Stimulated activated CD8-positive, alpha-beta memory T cell treated with anti-CD3 and anti-CD28 coated beads, Interleukin-7, amount 100 ng/mL, for 48 hours (primary cell): ENCODE measurements at regions not wholly inside any gene's neighbourhood (a gene's known extent, or its start where the extent isn't known, plus 50 kb on each side); places are given as distances from the start of the nearest gene placed in this dataset.

ENCODE experiments used
- DNase-seq, 2 donors: peaks; one replicate each; pipeline ENCODE4 v3.0.0-alpha.2; 2020; ENCODE audit warnings: low read depth in 1 of 2; ENCODE audit errors: extremely low read depth in 1 of 2

DNA sequence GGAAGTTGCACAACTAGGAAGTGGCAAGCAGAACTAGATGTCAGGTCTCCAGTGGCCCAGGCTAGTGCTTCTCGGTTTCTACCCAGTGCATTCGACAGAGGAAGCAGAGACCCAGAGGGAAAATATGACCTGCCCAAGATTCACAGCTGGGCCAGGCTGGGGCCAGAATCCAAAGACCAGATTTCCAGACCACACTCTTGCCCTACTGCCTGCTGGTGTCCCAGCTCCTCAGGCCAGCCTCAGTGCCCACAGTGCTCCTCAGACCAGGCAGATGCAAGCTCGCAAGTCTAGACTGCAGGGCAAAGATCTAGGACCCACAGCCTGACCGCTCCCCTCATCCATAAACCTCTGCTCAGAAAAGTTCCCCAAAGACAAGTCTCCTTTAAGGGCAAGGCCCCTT is 262.6 kb downstream of the BUD13 start:
- DNase-seq: no peak

DNA sequence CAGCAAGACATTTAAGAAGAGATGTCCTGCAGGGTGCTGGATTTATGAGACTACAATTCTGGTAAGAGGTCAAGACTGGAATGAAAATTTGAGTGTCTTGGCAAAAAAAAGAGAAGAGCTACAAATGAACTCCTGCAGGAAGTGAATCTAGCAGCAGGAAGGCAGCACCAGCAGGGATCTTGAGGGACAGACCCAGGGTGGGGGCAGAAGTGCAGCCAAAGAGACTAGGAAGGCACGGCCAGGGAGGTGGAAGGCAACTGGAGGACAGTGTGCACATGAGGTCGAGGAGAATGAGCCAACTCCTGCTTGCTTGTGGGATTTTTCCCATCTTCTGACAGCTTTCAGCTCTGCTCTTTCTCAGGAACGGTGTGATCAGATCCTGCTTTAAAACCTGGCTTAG is 263.2 kb downstream of the BUD13 start:
- DNase-seq: no peak

DNA sequence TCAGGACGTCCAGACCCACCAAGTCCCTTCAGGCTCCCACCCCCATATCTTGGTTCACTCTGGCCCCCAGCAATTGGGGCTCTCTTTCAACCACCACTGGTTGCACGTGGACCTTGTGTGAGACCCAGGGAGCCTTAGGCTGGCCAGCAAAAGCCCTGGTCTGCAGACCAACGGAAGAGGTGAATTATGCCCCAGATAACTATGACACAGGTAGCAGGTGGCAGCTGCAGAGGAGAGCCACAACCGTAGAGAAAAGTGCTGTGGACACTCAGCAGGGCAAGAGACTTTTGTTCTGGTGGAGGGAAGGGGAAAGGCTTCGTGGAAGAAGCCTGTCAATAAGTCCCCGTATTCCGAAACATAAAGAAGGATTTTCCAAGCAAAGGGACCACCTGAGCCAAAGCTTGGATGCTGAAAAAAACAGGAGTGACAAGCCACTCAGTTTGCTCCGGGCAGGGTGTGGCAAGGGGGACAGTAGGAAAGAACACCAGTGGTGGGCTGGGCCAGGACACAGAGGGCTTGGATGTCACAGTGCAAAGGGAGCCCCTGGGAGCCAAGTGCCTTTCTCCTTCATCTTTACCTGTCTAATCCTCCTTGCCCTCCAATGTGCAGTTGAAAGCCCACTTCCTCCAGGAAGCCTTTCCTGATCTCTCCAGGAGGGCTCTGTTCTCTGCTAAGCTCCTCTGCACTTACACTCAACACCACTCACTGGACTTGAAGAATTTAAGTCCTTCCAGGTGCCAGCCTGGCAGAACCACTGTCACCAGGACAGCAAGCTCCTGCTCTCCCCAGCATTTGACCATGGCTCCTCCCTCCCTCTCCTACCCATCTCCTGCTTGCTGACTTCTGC is 264.7 kb downstream of the BUD13 start:
- no peak for DNase-seq

DNA sequence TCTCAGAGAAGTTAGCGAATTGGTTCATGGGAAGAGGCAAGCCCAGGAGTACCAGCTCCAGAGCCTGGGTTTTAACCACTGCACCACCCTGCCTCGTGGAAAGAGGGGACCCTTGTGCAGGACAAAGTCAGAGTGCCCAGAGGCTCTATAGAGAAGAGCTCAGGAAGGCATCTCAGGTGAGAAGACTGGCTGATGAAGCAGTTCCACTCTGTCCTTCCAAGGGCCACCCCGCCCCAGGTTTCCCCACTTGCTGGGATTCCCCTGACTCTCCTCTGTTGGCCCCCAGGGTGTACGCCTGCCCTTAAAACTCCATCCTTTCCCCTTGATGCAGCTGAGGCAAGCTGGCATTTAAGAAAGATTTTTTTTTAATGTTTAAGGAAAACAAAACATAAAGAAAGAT is 265.8 kb downstream of the BUD13 start:
- DNase-seq: no peak

DNA sequence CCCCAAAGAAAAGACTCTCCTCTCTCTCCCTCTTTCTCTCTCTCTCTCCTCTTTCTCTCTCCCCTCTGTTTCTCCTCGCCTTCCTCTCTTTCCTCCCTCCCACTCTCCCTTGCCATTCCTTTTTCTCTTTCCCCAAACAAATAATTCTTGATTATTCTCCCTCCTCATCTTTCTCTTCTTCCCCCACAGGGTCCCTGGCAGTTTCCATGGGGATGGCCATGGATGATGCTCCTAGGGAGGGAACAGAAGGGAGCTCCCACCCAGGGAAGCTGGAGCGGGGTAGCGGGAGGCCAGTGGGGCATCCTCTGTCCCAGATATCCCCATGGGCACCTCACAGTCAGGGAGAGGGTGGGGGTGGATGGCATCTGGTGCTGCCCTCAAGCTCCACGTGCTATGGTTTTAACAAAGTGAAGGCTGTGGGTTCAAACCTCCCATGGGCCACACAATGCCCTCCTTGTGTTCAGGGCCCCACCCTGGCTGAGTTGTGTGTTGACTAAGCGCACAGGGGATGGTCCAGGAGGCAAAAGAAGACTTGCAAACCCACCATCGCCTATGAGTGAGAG is 266.4 kb downstream of the BUD13 start:
- no peak for DNase-seq

DNA sequence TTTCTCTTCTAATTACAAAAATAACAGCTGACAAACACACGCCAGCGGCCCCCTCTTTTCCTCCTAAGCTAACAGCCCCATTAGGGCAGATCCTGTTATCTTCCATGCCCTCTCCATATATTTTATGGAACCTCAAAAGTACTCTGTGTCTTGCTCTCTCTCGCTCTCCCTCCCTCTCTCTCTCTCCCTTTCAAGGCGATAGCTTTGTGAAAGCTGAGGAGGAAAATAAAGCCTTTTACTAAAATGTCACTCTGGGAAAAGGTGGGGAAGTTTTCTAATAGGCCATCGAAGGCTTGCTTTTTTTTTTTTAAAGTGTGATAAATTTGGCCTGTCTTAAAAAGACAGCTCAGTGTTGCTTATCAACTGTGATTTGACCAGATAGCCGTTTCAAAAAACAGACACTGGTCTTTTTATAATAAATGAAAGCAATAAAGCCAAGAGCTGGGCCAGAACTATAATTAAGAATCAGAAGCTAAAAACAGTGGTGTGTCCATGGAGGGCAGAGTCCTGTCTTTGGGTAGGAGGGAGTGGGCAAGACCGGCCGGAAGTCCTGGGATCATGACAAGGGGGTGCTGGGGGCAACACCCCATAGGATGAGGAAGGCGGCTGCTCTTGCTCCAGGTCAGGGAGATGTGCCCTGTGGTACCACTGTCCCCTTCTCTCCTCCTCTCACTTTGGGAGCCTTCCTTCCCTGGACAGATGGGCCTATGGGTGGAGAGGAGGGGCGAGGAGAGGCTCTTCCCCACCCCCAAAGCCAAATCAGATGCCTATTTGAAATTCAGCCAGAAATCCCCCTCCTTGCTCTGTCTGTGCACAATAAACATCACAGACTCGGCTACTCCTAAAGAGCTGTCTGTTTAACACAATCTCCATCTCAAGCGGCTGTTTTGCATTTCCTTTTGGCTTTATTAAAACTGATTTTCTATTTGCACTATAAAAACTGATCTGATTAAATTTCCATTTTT is 267.2 kb downstream of the BUD13 start:
- DNase-seq: no peak

DNA sequence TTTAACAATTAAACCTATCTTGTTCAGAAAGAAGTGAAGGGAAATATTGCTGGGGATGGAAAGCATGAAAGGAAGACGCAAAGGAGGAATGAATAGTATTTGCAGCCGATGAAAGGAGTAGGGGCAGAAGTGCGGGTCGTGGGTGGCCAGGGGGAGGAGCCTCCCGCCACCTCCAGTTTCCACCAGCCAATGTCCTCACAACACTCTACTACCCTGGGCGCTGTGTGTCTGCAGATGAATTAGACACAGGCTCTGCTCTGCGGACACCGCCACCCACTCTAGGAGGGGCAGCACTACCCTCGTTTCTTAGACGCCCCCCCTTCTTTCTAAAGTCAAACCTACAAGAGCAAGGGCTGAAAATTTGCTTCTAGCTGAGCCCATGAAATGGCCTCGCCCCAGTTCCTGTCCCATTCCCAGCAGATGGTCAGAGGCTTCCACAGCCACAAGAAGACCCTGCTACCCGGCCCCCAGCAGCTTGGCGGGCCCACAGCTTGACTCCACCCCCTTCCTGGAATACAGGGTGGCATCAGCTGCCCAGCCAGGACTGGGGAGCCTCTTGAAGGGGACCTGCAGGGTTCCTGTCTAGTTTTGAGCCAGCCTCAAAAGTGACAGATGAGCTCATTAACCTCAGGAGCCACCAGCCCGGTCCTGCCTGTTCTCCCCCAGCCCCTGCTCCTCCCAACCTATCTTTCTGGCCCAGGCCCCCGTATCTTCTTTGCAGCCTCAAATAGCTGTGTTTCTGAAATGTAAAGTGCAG is 268.1 kb downstream of the BUD13 start:
- DNase-seq: no peak

DNA sequence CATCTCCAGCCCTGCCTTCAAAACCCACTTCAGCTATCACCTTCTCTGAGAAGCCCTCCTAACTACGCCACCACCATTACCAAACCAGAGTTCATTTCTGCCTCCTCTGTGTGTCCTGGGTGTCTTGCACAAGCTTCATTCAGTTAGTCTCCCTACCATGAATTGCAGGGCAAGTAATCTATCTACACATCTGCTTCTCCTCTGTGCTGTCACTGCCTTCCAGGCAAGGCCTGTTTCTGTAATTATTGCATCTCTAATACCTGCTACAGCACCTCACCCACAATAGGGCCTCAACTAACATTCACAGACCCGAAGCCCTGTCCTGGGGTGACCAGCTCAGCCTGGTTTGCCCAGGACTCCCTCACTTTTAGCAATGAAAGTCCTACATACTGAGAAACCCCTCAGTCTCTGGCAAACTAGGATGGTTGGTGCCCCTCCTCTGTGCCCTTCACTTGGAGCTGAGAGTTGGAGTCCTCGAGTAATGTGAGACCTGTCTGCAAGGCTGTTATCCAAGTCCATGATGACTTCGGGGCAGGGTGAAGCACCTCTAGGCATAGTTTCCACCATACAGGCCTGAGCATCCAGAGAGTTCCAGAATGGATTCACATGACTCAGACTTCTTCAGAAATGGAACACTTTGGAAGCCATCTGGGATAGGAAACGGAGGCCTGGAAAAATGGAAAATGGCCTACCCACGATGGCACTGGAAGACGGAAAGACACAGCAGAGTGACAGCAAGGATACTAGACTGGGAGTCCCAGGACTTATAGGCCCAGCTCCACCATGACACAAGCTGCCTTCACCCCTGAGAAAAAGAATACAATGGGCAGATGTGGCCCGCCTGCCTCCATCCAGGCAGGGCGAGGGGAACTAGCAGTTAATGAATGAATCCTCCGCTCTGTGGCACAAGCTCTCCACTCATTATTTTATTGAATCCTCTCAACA is 269.3 kb downstream of the BUD13 start:
- DNase-seq: no peak

DNA sequence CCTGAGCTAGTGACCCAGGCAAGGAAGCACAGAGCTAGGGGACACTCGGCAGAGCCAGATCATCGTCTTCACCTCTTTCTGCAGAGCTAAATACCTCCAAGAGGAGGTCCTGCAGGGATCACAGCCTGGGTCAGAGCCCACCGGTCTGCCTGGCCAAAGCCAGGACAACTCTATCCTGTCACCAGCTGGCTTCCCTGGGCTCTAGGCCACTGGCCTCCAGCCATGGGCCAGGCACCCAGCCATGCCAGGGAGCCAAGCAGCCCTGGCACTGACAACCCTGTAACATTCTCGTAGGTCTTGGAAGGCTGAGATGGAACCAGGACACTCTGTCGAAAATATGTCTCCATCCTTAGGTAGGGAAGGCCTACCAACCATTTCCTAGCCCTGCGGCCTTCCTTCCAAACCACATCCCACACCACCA is 270.1 kb downstream of the BUD13 start:
- no peak for DNase-seq

DNA sequence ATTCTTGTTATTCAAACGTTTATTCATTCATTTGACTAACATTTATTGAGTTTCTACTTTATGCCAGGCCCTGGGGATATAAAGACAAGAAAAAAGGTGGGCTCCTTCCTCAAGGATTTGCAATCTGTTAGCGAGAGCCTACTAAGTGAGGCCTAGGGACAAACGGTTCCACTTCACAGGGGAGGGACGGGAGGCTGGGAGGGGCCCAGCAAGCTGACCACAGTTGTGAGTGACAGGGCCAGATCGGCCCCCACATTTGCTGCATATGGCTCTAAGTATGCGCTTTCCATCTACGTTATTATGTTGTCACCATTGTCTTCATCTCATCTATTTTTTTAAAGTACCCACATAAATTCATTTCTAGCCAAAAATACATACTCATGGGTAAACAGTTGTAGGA is 271.1 kb downstream of the BUD13 start:
- no peak for DNase-seq

DNA sequence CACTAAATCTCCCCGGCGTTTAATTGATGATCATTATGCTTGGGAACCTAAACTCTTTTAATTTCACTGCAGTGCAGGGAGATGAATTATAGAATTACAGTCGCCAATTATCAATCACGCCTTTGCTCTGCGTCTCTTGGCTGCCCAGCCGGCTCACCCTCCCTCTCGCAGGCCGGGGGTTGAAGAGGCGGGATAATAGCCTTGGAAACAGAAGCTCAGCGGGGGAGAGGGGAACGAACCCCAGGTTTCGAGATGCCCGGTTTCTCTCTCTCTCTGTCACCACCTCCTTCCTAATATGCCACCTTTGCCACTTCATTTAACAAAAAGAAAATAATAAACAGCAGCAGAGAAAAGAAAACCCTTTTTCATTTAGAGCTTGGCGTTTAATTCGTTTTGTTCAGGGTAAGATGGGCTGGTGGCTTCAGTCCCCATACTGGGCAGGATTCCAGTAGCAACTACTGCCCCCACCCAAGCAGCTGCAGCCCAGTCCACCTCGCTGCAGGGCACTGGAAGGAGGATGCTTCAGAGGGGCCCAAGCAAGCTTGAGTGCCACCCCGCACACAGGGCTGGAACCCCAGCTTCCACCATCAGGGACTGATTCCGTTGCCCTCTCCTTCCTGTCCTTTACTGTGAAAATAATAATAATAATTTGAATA is 271.7 kb downstream of the BUD13 start:
- no peak for DNase-seq

DNA sequence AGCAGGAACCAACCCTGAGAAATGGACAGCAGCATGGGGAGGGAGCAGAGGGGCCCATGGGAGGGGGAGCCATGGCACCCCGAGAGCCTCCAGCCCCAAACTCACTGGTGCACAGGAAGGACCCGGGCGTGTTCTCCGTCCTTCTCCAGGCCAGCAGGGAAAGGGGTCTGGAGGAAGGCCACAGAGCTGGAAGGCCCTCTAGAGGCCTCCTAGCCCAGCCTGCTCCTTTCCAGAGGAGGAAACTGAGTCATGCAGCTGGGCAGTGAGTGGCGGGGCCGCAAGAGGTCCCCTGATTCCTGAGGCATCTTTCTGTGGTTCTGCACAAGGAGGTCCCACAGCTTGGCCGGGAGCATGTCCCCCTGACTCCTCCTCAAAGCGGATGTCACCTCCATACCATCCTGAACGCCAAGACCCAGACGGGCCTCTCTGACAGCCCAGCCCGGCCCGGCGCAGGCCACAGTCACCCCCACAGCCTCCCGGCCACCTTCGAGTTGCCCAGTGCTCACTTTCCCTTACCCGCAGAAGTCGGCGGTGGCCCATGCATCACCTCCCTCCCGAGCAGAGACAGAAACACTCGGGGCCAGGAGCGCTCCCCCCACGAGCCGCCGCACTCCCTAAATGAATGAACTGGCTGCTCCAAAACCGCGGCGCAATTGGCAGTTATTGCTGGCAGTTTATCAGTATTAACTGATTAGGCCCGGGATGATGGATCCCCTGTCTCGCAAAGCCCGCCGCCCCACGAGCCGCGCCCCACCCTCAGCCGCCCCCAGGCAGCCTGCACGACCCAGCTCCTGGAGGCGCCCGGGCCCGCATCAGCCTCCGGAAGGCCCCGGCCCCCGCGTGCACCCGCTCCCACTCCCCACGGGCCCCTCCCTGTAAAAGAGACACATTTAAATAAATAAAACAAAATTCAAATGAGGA is 272.5 kb downstream of the BUD13 start:
- DNase-seq: no peak

DNA sequence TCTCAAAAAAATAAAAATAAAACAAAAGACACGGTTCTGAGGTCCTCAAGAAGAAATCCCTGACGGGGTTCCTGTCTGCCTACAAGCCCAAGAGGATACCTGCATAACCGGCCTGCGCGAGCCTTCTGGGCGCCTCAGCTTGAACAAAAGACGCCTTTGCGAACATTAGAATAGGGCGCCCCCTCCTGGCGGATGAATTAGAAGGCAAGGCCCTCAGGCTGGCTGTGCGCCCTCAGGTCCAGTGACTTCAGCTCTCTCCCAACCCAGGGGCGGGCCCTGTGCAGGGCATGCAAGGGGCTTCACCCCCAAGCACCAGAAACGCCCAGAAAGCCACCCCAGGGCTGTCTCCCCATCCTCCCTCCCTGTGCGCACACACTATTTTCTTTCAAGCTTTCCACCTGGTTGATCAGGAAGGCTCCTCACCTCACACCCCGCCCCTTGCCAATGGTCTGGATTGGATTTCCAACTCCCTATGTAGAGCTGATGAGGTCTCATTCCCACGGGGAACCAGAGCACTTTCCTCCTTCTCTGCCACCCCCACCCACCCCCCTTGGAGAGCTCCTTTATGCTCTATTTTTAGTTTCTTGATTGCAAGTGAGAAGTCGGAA is 273.3 kb downstream of the BUD13 start:
- peak; percentile 7 to 48 for DNase-seq

DNA sequence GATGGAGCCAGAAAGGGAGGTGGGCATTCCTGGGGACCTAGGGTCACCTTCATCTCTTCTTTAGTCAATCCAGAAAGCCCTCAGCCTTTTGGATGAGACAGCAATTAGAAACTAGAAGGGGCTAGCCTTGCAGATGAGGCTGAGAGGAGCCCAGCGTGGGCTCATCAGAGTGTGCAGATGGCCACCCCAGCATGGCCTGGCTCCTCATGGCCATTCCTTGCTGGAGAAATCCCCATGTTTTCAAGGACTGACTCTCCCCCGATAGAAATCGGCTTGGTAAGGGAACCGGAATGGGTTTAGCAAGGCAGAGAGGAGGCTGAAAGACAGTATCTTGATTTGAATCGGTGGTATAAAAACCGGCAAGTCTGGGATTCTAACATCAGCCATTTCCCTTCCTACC is 274.6 kb downstream of the BUD13 start:
- DNase-seq: no peak

DNA sequence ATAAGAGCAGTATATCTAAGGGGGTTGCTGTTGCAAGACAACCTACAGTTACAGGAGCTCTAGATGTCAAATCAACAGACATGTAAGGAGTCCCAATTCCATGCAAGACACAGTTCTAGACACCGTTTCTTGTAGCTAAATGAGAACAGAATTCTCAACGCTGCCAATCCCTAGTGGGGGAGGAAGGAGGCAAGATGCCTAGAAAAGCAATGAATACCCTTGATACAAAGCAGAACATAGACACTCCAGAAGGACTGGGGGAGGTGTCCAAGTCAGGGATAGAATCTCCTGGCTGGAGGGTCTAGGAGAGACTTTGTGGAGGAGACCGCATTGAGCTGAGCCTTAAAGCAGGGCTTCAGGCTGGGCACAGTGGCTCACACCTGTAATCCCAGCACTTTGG is 280.2 kb downstream of the BUD13 start:
- no peak for DNase-seq

DNA sequence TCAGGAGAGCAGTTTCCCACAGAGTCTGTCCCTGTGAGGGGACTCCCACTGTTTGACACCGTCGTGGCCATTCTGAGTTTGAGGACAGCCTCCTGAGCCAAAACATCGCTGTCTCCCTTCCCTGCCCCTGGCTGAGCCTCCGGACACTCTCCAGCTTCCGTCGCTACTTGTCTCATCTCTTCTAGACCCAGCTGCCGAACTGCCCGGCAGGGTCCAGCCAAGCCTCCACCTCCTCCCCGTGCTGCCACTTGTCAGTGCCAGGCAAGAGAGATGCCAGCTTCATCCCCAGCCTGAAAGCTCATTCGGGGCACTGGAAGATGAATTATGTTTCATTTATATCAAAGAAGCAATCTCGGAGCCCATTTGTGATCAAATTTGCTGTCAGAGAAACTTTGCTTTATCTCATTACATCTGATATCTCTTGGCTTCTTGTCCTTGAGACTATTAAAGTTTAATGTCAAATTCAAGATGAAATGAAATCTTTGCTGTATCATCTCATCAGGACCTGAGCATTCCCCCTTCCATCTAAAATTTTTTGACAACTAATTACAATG is 283.9 kb downstream of the BUD13 start:
- DNase-seq: no peak

DNA sequence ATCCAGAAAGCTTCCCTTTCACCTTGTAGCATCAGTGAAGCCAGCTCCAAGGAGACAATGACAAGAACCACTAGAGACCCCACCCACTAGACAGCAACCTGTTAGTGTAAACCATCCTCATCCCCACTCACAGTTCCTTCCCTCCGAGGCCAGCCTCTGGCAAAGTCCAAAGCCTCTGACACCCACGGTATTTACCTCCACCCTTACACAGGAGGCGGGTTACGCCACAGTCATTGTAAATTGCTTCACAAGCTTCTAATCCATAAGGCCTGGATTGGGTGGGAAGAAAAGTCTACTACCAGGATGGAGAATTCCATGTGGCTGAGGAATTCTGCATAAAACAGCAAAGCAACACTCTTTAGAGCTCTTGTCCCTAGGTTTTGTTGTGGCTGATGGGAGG is 287.4 kb downstream of the BUD13 start:
- no peak for DNase-seq
